Motor neuron (in vitro differentiated cells): ENCODE measurements at regions not wholly inside any gene's neighbourhood (a gene's known extent, or its start where the extent isn't known, plus 50 kb on each side); places are given as distances from the start of the nearest gene placed in this dataset.

Source experiments
- ATAC-seq, 8 experiments: fragments of 200-7000 bp; cut with Tn5 transposase; replicated peaks in 6 of 8; 2 replicates each; pipeline ENCODE4 v1.8.0; 2021; ENCODE audit warnings: mild to moderate bottlenecking in 8 of 8, moderate library complexity in 8 of 8
- H3K27ac ChIP-seq, 2 donors: fragments of 250-450 bp; sonication (Bioruptor Pico); 2 replicates each; pipeline ENCODE4 v1.9.0; 2021; ENCODE audit warnings: antibody characterized with exemption in 2 of 2, mild to moderate bottlenecking in 2 of 2, moderate library complexity in 1 of 2
- H3K4me1 ChIP-seq, 2 donors: fragments of 250-450 bp; sonication (Bioruptor Pico); replicated peaks in 1 of 2; 2 replicates each; pipeline ENCODE4 v1.6.1; 2021; ENCODE audit warnings: antibody characterized with exemption in 2 of 2, mild to moderate bottlenecking in 2 of 2, moderate library complexity in 1 of 2
- H3K4me3 ChIP-seq, 5 donors: fragments of 250-450 bp; sonication (Bioruptor Pico); 2 replicates each; pipeline ENCODE4 v1.9.0; 2021; ENCODE audit warnings: antibody characterized with exemption in 5 of 5, mild to moderate bottlenecking in 5 of 5, moderate library complexity in 4 of 5
- WGBS, 10 experiments: fragments of 450-650 bp; shearing (Covaris generic); methylation state at CpG; one replicate each; pipeline ENCODE4 v1.0.0; 2022; 5-methylcytosine and 5-hydroxymethylcytosine counted together
- in situ Hi-C, 9 experiments: fragments of 400-800 bp; cut with MboI; loops; one replicate each; pipeline ENCODE4 v1.15.0; 2021; ENCODE audit warnings: low sequenced_read_pairs in 9 of 9, low pct_unique_long_range_greater_than_20kb in 2 of 9; ENCODE audit not compliant: unreplicated experiment in 9 of 9

DNA sequence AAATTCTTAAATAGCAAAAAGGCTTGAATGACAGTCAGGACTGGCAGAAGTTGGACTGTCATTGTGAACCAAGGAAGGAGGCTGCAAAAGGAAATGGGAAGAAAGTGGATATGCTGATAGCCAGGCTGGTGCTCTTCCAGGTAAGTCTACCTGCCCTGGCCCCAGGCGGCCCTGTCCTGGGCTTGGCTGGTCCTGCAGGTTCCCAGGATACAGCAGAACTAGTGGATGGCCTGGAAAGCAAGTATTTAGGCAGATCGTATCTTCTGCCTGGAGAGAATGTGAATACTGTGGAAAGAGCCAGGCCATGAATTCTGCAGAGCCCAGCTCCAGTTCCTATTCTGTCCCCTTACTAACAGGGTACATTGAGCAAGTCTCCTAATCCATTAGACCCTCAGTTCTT, 149.3 kb downstream of the SEC61B start:
- Histone ChIP-seq H3K4me1 (peaks cover 0 to 5% of the 10 kb centered on the region in 2 donors), H3K4me3 (no peak overlapping the region), H3K27ac (no peak overlapping the region)
- ATAC-seq = no peak
- in situ Hi-C loops = no loop called here
- WGBS, 10 experiments = 60 to 93% (median 67%) methylated on average over 1 to 2 of the region's 2 CpGs; no CpG with 5 or more reads in 5 of the 10 experiments

DNA sequence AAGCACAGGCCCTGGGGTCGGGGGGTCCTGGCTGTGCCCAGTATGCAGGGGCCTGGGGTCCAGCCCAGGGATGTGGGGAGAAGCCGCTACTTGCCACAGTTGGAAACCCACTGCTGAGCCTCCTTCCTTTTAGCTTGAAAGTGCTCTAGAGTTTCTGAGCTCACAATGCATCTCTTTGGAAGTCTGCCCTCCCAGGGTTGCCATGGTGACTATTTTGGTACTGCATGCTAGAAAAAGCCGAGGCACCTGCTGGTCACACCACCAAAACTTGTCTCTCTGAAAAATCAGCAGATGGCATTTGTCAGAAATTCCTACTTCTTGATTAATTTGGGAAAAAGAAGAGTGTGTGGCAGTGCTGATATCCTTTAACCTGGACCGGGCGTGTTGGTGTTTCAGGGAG, 151.8 kb downstream of the SEC61B start:
- H3K4me1 ChIP-seq = peaks cover 0 to 5% of the 10 kb centered on the region in 2 donors
- 17 to 80% (median 53%) methylated on average over 1 to 4 of the region's 5 CpGs; no CpG with 5 or more reads in 4 of the 10 experiments for WGBS, 10 experiments
- in situ Hi-C loops = no loop called here
- no peak for ATAC-seq
- no peak overlapping the region for H3K4me3 ChIP-seq
- no peak overlapping the region for H3K27ac ChIP-seq

DNA sequence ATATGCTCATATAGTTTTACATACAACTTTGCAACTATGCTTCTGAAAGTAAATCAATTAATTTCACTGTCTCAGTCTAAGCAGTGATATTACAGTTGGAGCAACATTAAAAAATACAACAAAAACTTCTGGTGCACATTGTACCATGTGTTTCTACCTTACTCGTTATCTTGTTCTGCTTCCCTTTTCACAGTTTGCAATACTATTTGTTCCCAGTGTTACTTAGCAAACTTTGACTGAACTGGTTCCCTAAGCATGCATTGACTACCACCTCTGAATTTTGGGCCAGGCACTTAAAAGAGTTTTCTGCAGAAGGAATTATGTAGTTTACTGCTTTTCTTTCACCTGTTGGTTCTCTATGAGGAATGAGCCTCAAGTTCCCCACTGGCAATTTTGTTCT, 152.7 kb downstream of the SEC61B start:
- in situ Hi-C loops = no loop called here
- Histone ChIP-seq H3K4me3 (no peak overlapping the region), H3K27ac (no peak overlapping the region), H3K4me1 (peaks cover 0 to 5% of the 10 kb centered on the region in 2 donors)
- 10 to 100% (median 63%) methylated on average over 1 of the region's 1 CpG; no CpG with 5 or more reads in 4 of the 10 experiments for WGBS, 10 experiments
- ATAC-seq = no peak

DNA sequence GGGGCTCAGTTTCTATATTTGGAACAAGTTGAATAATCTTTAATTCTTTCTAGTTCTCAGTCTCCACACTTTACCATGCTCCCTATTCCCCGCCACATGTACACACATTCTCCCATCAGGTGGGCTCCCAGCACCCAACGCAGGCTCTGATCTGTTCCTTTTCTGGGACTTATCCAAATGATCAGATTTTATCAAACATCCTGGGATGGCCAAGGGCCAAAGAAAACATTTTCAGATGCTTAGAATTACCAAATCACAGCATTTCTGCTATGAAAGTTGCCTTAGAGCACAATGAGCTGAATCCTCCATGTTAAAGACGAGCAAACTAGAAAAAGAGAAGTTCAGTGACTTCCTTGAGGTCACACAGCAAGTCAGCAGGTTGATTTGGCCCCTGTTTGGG, 153.4 kb downstream of the SEC61B start:
- in situ Hi-C loops = no loop called here
- no peak overlapping the region for H3K4me3 ChIP-seq
- no peak for ATAC-seq
- peaks cover 0 to 5% of the 10 kb centered on the region in 2 donors for H3K4me1 ChIP-seq
- no peak overlapping the region for H3K27ac ChIP-seq
- 80 to 100% (median 96%) methylated on average over 1 to 3 of the region's 3 CpGs; no CpG with 5 or more reads in 2 of the 10 experiments for WGBS, 10 experiments

DNA sequence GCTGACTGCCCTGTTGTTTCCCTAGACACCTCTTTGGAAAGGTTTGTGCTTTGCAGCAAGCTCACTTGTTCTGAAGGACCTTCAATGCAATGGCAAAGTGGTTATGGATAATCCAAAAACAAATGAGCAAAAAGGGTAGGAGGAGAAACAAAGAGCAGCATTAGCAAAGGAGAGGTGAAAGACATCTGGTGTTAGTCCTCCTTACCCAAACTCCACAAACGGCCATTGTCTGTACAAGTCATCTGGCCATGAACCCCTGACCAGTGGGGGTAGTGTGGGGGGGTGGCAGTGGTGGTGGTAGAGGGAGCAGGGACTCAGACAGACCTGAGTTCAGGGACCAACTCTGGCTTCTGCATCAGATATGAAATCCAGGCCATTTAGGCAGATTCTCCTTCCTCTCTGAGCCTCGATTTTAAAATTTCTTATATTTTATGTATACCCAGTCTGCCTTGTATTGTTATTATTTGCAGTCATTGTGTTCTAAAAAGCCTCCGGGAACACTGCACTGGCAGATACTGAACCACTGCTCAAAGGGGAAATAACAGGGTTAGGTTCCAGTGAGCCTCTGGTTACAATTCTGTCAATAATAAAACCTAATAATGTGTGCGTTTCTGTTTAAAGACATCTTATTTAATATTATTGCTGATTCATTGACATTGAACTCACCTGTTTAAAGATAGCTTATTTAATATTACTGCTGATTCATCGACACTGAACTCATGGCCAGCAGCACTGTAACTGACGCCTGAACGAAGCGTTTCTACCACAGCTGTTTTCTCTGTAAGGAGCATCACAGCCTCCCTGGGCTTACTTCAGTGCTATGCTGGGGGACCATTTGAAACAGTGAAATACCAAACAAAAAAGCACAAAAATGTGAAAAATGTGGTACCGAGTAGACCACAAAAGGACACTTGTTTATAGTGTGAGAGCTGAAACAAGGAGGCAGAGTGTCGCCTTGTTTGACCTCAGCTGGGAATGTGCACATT, 156.0 kb downstream of the SEC61B start:
- peaks cover 0 to 5% of the 10 kb centered on the region in 2 donors for H3K4me1 ChIP-seq
- in situ Hi-C loops = no loop called here
- peak in 3 of 8 experiments; percentile 13 to 71 (median 41) for ATAC-seq
- H3K27ac ChIP-seq = no peak overlapping the region
- H3K4me3 ChIP-seq = no peak overlapping the region
- WGBS, 10 experiments = 22 to 94% (median 70%) methylated on average over 1 to 8 of the region's 10 CpGs; no CpG with 5 or more reads in 1 of the 10 experiments

DNA sequence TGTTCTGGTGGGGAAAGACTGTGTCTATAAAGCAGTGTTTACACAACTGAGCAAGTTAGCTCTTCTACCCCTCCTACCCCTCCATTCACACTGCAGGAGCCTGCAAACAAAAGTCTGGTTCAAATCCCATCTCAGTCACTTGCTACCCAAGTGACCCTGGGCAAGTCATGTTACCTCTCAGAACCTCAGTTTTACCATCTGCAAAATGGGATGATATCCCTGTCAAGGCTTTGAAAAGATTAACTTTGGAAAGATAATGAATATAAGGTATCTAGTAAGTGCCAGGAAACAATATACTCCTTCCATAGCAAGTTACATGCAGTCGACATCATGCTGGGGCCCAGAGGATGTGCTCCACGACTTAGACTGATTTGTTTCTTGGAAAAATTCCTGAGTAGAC, 161.5 kb downstream of the SEC61B start:
- in situ Hi-C loops = no loop called here
- ATAC-seq = no peak

DNA sequence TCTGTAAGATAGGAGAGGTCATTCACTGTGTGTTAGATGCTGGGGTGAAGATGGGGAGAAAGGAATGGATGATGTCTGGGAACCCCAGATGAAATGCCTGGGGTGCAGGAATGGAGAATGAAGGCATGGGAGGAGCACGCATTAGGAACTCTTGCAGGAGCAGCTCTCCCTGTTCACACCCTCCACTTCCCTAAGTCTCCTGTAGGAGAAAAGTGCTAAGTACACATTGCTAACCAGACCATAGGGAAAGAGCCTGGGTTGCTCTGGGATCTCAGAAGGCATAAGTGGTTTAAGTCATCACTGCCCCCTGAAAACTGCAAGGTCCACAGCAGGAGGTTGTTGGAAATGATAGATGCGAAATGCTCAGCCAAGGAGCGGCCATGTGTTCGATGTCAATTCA, 163.1 kb downstream of the SEC61B start:
- 58 to 100% (median 86%) methylated on average over 1 to 4 of the region's 4 CpGs; no CpG with 5 or more reads in 3 of the 10 experiments for WGBS, 10 experiments
- no peak overlapping the region for H3K4me3 ChIP-seq
- peak in 3 of 8 experiments; percentile 50 to 53 (median 50) for ATAC-seq
- H3K4me1 ChIP-seq = no peaks in the 10 kb centered on the region
- H3K27ac ChIP-seq = no peak overlapping the region
- in situ Hi-C loops = no loop called here

More for the DNA sequence above, 161.5 kb downstream of the SEC61B start:
- H3K4me1 ChIP-seq = no peaks in the 10 kb centered on the region
- no peak overlapping the region for H3K4me3 ChIP-seq
- no peak overlapping the region for H3K27ac ChIP-seq
- WGBS, 10 experiments = 0 to 83% (median 41%) methylated on average over 1 to 2 of the region's 2 CpGs; no CpG with 5 or more reads in 4 of the 10 experiments

DNA sequence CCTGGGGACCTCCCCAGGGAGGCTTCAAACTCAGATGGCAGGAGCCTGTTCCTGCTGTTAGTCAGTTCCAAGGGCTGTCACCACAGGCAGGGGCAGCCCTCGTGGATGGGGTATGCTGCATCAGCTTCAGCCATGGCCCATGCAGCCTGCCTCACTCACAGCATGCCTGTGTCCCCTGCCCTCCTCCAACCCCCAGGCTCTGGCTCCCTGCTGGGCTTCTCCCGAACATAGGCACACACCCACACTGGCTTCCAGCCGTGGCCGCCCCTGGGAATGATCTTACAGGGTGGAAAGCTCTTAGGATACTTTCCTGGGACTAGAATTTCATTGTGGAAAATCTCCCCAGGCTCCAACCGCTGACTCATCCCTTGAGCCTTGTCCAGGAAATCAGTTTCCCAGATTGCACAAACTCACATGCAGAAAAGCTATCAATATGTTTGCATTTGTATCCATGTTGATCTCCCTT, 163.8 kb downstream of the SEC61B start:
- no peaks in the 10 kb centered on the region for H3K4me1 ChIP-seq
- WGBS, 10 experiments = 0 to 100% (median 26%) methylated on average over 1 to 4 of the region's 5 CpGs; no CpG with 5 or more reads in 4 of the 10 experiments
- in situ Hi-C loops = no loop called here
- peak in 4 of 8 experiments; percentile 25 to 92 (median 80) for ATAC-seq
- no peak overlapping the region for H3K27ac ChIP-seq
- H3K4me3 ChIP-seq = no peak overlapping the region

DNA sequence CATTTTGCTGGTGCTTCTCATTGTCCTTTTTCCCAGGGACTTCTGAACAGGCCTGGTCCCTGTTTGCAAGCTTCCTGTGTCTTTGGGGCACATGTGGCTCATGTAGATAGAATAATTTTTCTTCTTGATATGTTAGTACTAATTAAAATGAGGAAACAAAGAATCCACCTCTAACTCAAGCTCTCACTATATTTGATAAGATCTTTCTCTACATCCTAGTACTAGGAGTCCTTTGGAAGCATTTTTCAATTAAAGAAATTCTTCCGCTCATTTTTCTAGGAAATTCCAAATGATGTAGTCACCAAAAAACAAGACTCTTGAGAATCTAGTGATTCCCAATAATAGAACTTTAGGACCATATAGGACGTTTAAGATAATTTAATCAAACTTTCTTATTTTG, 165.3 kb downstream of the SEC61B start:
- in situ Hi-C loops = no loop called here
- H3K27ac ChIP-seq = no peak overlapping the region
- no peak for ATAC-seq
- H3K4me1 ChIP-seq = peaks cover 3 to 15% of the 10 kb centered on the region in 2 donors
- WGBS, 10 experiments = 57 to 100% (median 71%) methylated on average over 1 to 2 of the region's 2 CpGs; no CpG with 5 or more reads in 1 of the 10 experiments
- H3K4me3 ChIP-seq = no peak overlapping the region

DNA sequence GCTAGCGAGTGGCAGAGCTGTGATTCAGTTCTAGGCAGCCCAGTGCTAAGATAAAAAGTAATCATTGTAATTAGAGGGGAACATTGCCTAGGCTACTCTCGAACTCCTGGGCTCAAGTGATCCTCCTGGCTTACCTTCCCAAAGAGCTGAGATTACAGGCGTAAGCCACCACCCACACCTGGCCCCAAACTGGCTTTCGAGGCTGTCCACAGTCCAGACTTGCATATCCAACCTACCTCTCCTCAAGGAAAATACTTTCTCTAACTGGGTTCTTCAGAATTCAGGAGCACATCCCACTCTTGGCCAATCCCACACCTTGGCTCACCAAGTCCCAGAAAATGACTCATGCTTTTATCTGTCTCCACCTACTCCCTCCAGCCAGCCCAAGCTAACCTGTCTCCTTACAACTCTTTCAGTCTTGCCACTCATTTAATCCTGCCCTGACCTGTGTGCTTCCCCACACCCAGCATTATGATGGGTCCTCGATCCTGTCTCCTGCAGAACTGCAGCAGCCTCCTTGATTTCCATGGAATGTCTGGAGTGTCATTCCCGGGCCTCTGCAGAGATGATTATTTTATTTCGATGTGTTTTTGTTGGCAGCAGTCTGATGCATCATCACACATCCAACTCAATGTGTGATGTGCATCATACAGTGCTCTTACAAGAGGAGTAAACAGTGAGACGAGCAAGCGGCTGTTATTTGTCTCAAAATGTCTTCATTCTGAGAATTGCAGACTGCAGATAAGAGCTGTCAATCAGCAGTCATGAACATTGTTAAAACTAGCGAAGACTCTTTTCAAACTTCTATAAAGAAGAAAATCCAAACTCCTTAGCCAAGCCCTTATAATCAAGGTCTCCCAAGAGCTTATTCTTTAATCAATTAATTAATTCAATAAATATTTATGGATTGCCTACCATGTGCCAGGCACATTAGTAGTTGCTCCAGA, 167.3 kb downstream of the SEC61B start:
- in situ Hi-C loops = no loop called here

DNA sequence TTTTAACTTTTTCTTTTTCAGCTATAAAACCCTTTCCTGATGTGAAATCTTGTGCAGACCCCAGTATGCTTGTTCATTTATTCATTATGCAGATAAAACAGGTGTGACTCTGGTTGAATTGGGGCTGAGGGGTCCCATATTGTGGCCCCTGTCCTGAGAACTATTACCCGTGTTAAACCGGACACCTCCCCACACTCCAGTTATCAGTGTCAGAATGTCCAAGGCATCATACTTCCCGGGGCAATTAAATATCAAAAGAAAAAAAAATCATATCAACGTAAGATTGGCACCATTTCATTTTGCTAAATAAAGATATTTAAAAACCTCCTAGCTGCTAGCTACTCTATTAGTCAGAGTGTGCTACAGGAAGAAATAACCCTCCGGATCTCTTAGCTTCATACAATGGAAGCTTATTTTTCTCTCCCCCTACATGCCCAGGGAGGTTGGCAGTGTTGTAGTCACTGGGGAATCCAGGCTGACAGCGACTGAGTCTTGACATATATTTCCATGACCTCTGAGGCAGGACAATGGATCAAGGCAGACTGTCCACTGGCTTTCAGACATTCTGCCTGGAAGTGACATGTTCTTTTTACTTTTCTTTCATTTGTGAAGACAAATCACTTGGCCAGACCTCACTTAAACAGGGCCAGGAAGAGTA, 170.0 kb downstream of the SEC61B start:
- WGBS, 10 experiments = 53 to 81% (median 74%) methylated on average over 3 to 6 of the region's 6 CpGs; no CpG with 5 or more reads in 3 of the 10 experiments
- in situ Hi-C loops = no loop called here

More for the DNA sequence above, 167.3 kb downstream of the SEC61B start:
- peak in 1 of 8 experiments; percentile 48 for ATAC-seq
- Histone ChIP-seq H3K27ac (no peak overlapping the region), H3K4me1 (peaks cover 3 to 21% of the 10 kb centered on the region in 2 donors), H3K4me3 (no peak overlapping the region)
- 76 to 100% (median 92%) methylated on average over 1 to 6 of the region's 10 CpGs for WGBS, 10 experiments

DNA sequence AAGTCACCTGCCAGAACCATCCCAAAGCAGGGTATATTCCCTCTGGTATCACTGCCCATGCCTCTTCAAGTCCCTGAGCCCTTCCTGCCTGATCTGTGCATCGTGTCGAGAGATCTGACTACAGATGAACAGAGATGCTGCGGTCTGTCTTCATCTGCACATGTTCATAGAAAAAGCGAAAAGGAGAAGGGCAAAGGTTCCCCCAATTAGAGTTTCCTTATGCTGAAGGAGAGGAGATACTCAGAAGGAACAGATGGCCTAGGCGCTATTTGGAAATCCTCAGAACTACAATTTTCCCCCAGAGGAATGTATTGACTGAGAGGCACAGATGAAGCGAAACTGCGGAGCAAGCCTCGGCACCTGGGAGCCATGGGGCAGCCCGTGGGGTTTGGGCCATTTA, 170.9 kb downstream of the SEC61B start:
- Histone ChIP-seq H3K4me1 (peaks cover 3 to 21% of the 10 kb centered on the region in 2 donors), H3K27ac (no peak overlapping the region), H3K4me3 (no peak overlapping the region)
- WGBS, 10 experiments = 54 to 100% (median 87%) methylated on average over 1 to 9 of the region's 9 CpGs; no CpG with 5 or more reads in 2 of the 10 experiments
- no peak for ATAC-seq
- in situ Hi-C loops = no loop called here

More for the DNA sequence above, 170.0 kb downstream of the SEC61B start:
- Histone ChIP-seq H3K4me1 (peaks cover 3 to 21% of the 10 kb centered on the region in 2 donors), H3K4me3 (no peak overlapping the region), H3K27ac (no peak overlapping the region)
- ATAC-seq = peak in 5 of 8 experiments; percentile 52 to 95 (median 76)
